ENCODE measurements at regions not wholly inside any gene's neighbourhood (a gene's known extent, or its start where the extent isn't known, plus 50 kb on each side); places are given as distances from the start of the nearest gene placed in this dataset.
"Not testable (repeated sequence)": the region's sequence is repeated elsewhere in the genome, so short reads cannot be mapped to it uniquely, and the experiment has no call there.

DNA sequence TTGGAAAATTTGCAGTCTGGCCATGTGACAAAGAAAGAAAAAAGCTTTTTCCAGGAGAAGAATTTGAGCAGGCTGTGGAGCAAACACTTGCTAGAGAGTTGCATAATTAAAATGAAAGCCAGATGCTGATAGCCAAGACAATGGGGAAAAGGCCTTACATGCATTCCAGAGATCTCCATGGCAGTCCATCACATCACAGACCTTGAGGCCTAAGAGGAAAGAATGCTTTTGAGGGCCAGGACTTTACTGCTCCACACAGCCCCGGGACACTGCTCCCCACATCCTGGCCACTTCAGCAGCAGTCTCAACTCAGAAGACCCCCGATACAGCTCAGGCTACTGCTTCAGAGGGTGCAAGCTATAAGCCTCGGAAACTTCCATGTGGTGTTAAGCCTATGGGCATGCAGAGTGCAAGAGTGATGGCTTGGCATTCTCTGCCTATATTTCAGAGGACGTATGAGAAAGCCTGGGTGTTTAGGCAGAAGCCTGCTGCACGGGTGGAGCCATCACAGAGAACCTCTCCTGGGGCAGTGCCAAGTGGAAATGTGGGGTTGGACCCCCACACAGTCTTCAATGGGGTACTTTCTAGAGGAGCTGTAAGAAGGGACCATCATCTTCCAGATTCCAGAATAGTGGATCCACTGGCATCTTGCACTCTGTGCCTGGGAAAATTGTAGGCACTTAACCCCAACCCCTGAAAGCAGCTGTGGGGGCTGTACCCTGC lies 230.7 kb downstream of the POTEG start:
- TF ChIP-seq POLR2A, CTCF (IDR thresholded peaks at IDR 0.05): not testable (repeated sequence)

All from lower leg skin (tissue), 3 donors.